GM12873 (cell line): ENCODE measurements at regions not wholly inside any gene's neighbourhood (a gene's known extent, or its start where the extent isn't known, plus 50 kb on each side); places are given as distances from the start of the nearest gene placed in this dataset.

Source experiments
- CTCF ChIP-seq: IDR thresholded peaks from 2 replicates; pipeline ENCODE4 v1.5.1; 2012; ENCODE audit warnings: low read depth, mild to moderate bottlenecking, moderate library complexity, low read length, control low read depth; ENCODE audit not compliant: insufficient read depth; ENCODE audit errors: missing control alignments

GRCh38 chr20:25985597-25985996 is 288.9 kb upstream of the ZNF337 start:
- TF ChIP-seq CTCF: no peak

GRCh38 chr20:25984933-25985332 is 288.3 kb upstream of the ZNF337 start:
- no peak for TF ChIP-seq CTCF

GRCh38 chr20:25975816-25976215 is 279.2 kb upstream of the ZNF337 start:
- TF ChIP-seq CTCF: peak; percentile 15

GRCh38 chr20:25867776-25868649 is 171.4 kb upstream of the ZNF337 start:
- no peak for TF ChIP-seq CTCF

- TF ChIP-seq CTCF: no peak
These were observed 169.3 kb upstream of the ZNF337 start for GRCh38 chr20:25865715-25866656.

- TF ChIP-seq CTCF: no peak
These were observed 167.8 kb upstream of the ZNF337 start for GRCh38 chr20:25864326-25864962.
